ENCODE measurements at regions not wholly inside any gene's neighbourhood (a gene's known extent, or its start where the extent isn't known, plus 50 kb on each side); places are given as distances from the start of the nearest gene placed in this dataset.

GRCh38 chr3:111339017-111339416 is 203.0 kb upstream of the CD96 start:
- Histone ChIP-seq H3K36me3 (ENCODE audit: control insufficient read depth in 2 of 2, extremely low read depth in 1 of 2, insufficient read depth in 2 of 2, low read length in 2 of 2) (no peaks in the 10 kb centered on the region), H3K9ac (ENCODE audit: control insufficient read depth, extremely low read depth, insufficient read depth, low read length) (no peak overlapping the region), H3K4me1 (ENCODE audit: control insufficient read depth, extremely low read depth, insufficient read depth, low read length) (peaks cover under 1% of the 10 kb centered on the region), H2AFZ (ENCODE audit: control insufficient read depth, low read length) (no peak overlapping the region), H3K9me3 (ENCODE audit: control insufficient read depth, low read depth, low read length) (no peaks in the 10 kb centered on the region), H3K27me3 (ENCODE audit: control insufficient read depth, extremely low read depth, insufficient read depth, low read length) (no peaks in the 10 kb centered on the region), H3K27ac (ENCODE audit: control insufficient read depth, insufficient read depth, low read length) (no peak overlapping the region), H3K79me2 (ENCODE audit: control insufficient read depth, insufficient read depth, low read length) (no peaks in the 10 kb centered on the region), H3K9me1 (ENCODE audit: control insufficient read depth, extremely low read depth, insufficient read depth, low read length) (no peaks in the 10 kb centered on the region), H3K4me3 (ENCODE audit: control insufficient read depth in 2 of 3, extremely low read depth in 1 of 3, insufficient read depth in 2 of 3, low read depth in 1 of 3, low read length in 3 of 3) (no peak overlapping the region), H4K20me1 (ENCODE audit: control insufficient read depth, extremely low read depth, insufficient read depth, low read length) (no peaks in the 10 kb centered on the region), H3K4me2 (ENCODE audit: control insufficient read depth, extremely low read depth, insufficient read depth, low read depth, low read length) (no peak overlapping the region)
- DNase-seq (ENCODE audit: low read depth, low spot score) (no peak), FAIRE-seq (no peak)
- dilution Hi-C loops (cut with MboI; ENCODE audit: extremely low pct_ligation_motif_present, low sequenced_read_pairs) = no loop called here
- TF ChIP-seq EZH2 (IDR thresholded peaks at IDR 0.05; ENCODE audit: low read length) = no peak
- TF ChIP-seq CTCF (optimal IDR thresholded peaks at IDR 0.05 in 1 of 3, IDR thresholded peaks at IDR 0.05 in 1 of 3, conservative IDR thresholded peaks at IDR 0.05 in 1 of 3; ENCODE audit: extremely low read depth in 1 of 3, insufficient read depth in 2 of 3, low read length in 3 of 3) = no peak

DNA sequence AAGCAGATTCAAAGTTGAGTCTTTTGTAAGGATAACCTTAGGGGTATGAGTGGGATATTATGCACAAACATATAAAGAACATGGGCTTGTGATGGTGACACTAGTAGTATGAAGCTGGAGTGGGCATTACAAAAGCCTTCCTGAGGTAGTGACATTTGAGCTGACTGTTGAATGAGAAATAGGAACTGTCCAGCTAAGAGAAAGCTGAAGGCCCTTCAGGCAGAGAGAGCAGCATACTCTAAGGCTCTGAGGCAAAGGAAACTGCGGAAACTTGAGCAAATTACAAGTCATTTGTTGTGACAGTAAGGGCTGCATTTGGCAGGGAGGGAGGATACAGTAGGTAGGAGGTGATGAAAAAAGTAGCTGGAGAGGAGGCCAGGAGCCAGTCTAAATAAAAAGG is 190.7 kb upstream of the CD96 start:
- no peak overlapping the region for H3K4me2 ChIP-seq (ENCODE audit: control insufficient read depth, extremely low read depth, insufficient read depth, low read depth, low read length)
- H3K9me1 ChIP-seq (ENCODE audit: control insufficient read depth, extremely low read depth, insufficient read depth, low read length) = no peaks in the 10 kb centered on the region
- no peaks in the 10 kb centered on the region for H3K27me3 ChIP-seq (ENCODE audit: control insufficient read depth, extremely low read depth, insufficient read depth, low read length)
- FAIRE-seq = no peak
- H2AFZ ChIP-seq (ENCODE audit: control insufficient read depth, low read length) = no peak overlapping the region
- H3K36me3 ChIP-seq (ENCODE audit: control insufficient read depth in 2 of 2, extremely low read depth in 1 of 2, insufficient read depth in 2 of 2, low read length in 2 of 2) = no peaks in the 10 kb centered on the region
- no peaks in the 10 kb centered on the region for H3K4me1 ChIP-seq (ENCODE audit: control insufficient read depth, extremely low read depth, insufficient read depth, low read length)
- H3K9me3 ChIP-seq (ENCODE audit: control insufficient read depth, low read depth, low read length) = no peaks in the 10 kb centered on the region
- H4K20me1 ChIP-seq (ENCODE audit: control insufficient read depth, extremely low read depth, insufficient read depth, low read length) = no peaks in the 10 kb centered on the region
- no peak overlapping the region for H3K4me3 ChIP-seq (ENCODE audit: control insufficient read depth in 2 of 3, extremely low read depth in 1 of 3, insufficient read depth in 2 of 3, low read depth in 1 of 3, low read length in 3 of 3)
- H3K79me2 ChIP-seq (ENCODE audit: control insufficient read depth, insufficient read depth, low read length) = no peaks in the 10 kb centered on the region
- no peak overlapping the region for H3K27ac ChIP-seq (ENCODE audit: control insufficient read depth, insufficient read depth, low read length)
- DNase-seq (ENCODE audit: low read depth, low spot score) = no peak
- H3K9ac ChIP-seq (ENCODE audit: control insufficient read depth, extremely low read depth, insufficient read depth, low read length) = no peak overlapping the region
- dilution Hi-C loops (cut with MboI; ENCODE audit: extremely low pct_ligation_motif_present, low sequenced_read_pairs) = no loop called here
- TF ChIP-seq CTCF (optimal IDR thresholded peaks at IDR 0.05 in 1 of 3, IDR thresholded peaks at IDR 0.05 in 1 of 3, conservative IDR thresholded peaks at IDR 0.05 in 1 of 3; ENCODE audit: extremely low read depth in 1 of 3, insufficient read depth in 2 of 3, low read length in 3 of 3) (no peak), EZH2 (IDR thresholded peaks at IDR 0.05; ENCODE audit: low read length) (no peak)
